ENCODE measurements at regions not wholly inside any gene's neighbourhood (a gene's known extent, or its start where the extent isn't known, plus 50 kb on each side); places are given as distances from the start of the nearest gene placed in this dataset.

DNA sequence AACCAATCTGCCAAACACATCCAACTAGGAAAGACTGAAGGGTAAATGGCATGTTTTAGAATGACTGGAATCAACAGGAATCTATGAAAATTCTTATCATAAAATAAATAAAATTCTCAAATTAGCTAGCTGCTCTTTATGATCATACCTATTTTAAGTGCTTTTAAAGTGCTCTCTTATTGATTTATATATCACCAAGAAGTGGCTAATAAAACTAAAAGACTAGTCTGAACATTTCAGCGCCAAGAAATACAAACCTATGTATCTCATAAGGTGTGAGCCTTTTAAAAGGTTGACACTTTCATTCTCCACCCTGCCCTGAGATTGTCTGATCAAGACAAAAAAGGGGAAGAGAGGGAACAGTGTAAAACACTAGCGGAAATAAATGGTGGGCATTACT is 136.8 kb upstream of the ARHGAP42 start:
- TF ChIP-seq, protein P1, sequence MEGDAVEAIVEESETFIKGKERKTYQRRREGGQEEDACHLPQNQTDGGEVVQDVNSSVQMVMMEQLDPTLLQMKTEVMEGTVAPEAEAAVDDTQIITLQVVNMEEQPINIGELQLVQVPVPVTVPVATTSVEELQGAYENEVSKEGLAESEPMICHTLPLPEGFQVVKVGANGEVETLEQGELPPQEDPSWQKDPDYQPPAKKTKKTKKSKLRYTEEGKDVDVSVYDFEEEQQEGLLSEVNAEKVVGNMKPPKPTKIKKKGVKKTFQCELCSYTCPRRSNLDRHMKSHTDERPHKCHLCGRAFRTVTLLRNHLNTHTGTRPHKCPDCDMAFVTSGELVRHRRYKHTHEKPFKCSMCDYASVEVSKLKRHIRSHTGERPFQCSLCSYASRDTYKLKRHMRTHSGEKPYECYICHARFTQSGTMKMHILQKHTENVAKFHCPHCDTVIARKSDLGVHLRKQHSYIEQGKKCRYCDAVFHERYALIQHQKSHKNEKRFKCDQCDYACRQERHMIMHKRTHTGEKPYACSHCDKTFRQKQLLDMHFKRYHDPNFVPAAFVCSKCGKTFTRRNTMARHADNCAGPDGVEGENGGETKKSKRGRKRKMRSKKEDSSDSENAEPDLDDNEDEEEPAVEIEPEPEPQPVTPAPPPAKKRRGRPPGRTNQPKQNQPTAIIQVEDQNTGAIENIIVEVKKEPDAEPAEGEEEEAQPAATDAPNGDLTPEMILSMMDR (IDR thresholded peaks at IDR 0.05; ENCODE audit: control insufficient read depth, insufficient read depth, low read depth, low read length, missing control alignments): no peak

GRCh38 chr11:100550912-100551632 is 136.0 kb upstream of the ARHGAP42 start:
- H3K4me3 ChIP-seq (ENCODE audit: control insufficient read depth, low read depth, low read length): no peak overlapping the region
- TF ChIP-seq, protein P1 (IDR thresholded peaks at IDR 0.05; ENCODE audit: control insufficient read depth, insufficient read depth, low read depth, low read length, missing control alignments): no peak
- DNase-seq (ENCODE audit: low read depth): no peak

More for the DNA sequence above, 136.8 kb upstream of the ARHGAP42 start:
- DNase-seq (ENCODE audit: low read depth): no peak
- no peak overlapping the region for H3K4me3 ChIP-seq (ENCODE audit: control insufficient read depth, low read depth, low read length)

DNA sequence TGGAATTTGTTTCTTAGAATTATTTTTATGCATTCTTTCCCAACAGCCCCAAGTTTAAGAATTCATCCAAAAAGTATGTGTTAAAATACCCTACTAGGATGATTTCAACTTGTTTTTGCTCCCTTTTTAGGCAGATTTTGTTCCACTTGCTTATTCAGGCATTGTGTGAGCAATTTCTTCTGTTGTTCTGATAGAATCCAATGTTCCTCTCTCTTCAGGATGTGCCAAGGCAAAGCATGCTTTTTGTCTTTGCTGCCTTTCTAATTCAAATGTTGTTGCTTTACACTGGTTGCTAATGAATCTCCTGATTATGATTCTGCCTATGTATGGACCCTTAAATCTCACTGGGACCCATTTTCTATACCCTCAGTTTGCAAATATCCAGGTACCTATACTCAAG is 131.2 kb upstream of the ARHGAP42 start:
- H3K4me3 ChIP-seq (ENCODE audit: control insufficient read depth, low read depth, low read length): no peak overlapping the region
- TF ChIP-seq, protein P1 (IDR thresholded peaks at IDR 0.05; ENCODE audit: control insufficient read depth, insufficient read depth, low read depth, low read length, missing control alignments): no peak
- no peak for DNase-seq (ENCODE audit: low read depth)

GRCh38 chr11:100556781-100557180 is 130.3 kb upstream of the ARHGAP42 start:
- no peak overlapping the region for H3K4me3 ChIP-seq (ENCODE audit: control insufficient read depth, low read depth, low read length)
- no peak for DNase-seq (ENCODE audit: low read depth)
- TF ChIP-seq, protein P1 (IDR thresholded peaks at IDR 0.05; ENCODE audit: control insufficient read depth, insufficient read depth, low read depth, low read length, missing control alignments): no peak

DNA sequence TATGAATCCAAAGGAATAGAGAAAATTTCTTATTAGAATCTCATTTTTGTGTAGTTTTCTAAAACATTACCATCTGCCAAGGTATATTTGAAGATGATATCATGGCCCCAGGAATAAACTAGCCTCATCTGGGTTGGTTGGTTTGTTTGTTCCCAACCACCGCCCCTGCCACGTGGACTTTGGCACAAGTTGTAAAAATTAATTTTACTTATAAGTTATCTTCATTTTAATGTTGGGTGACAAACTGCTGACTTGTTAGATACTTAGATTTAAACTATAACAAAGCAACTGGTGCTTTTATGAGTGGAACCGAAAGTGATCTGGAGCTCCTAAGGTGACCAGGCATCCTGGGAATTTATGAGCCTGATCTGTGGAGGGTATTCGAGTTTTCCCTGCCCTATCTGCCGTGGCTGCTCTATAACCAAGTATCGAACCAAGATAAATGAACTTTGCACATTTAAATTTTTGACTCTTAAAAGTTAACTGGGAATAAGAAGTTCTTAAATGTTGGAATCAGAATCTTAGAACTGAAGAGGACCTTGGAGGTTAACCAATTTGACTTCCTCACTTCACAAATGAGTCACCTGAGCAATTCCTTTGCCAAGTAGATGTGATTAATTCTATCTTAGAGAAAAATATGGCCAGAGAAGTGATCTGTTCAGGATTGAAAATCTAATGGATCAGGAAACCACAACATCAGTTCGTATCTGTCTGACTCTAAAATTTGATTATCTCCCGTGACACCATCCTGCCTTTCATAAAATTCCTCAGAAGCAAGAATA is 129.1 kb upstream of the ARHGAP42 start:
- no peak overlapping the region for H3K4me3 ChIP-seq (ENCODE audit: control insufficient read depth, low read depth, low read length)
- TF ChIP-seq, protein P1 (IDR thresholded peaks at IDR 0.05; ENCODE audit: control insufficient read depth, insufficient read depth, low read depth, low read length, missing control alignments): no peak
- DNase-seq (ENCODE audit: low read depth): no peak

DNA sequence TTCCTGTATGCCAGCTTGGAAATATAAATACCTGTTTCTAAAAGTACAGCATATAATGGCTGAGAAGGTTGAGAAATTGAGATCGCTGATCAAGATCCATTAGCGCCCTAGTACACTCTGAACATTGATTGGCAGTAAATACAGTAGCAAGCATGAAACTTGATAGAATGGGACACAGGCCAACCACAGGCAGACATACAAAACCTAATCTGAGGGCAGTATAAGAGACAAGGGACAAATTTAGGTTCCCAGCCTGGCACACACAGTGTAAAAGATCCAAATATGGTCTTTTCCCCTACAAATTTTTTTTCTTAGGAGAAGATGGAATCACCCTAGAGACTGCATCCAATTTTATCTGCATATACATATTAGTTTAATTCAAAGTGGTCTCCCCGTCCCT is 126.5 kb upstream of the ARHGAP42 start:
- TF ChIP-seq, protein P1 (IDR thresholded peaks at IDR 0.05; ENCODE audit: control insufficient read depth, insufficient read depth, low read depth, low read length, missing control alignments): no peak
- no peak overlapping the region for H3K4me3 ChIP-seq (ENCODE audit: control insufficient read depth, low read depth, low read length)
- DNase-seq (ENCODE audit: low read depth): no peak
